HG03575 (cell line): ENCODE measurements at regions not wholly inside any gene's neighbourhood (a gene's known extent, or its start where the extent isn't known, plus 50 kb on each side); places are given as distances from the start of the nearest gene placed in this dataset.
"Not testable (repeated sequence)": the region's sequence is repeated elsewhere in the genome, so short reads cannot be mapped to it uniquely, and the experiment has no call there.

Source experiments
- ATAC-seq: cut with Tn5 transposase; IDR thresholded peaks from one replicate; pipeline ENCODE4 v1.9.1; 2021; ENCODE audit not compliant: unreplicated experiment, insufficient number of reproducible peaks, low FRiP score; ENCODE audit errors: extremely low read depth

DNA sequence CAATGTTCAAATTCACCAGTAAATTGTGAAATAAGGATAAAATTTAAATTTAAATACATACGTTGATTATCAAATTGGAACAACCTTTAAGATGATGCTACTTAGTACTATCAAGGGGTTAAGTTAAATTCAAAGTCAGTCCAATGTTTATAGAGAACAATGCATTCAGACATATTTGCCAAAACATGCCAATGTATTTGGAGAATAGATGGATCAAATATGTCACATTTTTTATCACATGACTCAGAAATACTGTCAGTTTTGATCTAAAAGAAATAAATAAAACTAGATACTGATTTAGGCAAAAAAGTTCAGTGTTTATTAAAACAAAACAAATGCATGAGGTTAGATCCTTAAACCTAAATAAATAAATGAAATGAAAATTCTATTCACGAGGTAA is 281.2 kb downstream of the SLITRK5 start:
- no peak for ATAC-seq

DNA sequence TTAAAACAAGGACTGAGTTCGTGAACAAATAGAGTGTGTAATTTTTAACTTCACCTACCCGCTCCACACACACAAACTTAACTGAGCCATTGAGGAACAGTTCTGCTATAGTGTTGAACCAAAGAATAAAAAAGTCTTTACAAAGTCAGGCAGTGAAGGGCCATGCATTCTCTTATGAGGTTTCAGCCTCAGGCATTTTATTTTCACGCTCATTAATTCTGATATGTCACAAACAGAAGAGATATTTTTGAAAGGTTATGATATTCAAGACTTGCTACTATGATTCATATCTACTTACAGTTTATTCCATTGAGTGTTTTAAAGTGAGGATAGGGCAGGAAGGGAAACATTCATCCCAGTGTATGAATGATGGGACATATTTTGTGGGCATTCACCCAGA is 282.2 kb downstream of the SLITRK5 start:
- no peak for ATAC-seq

DNA sequence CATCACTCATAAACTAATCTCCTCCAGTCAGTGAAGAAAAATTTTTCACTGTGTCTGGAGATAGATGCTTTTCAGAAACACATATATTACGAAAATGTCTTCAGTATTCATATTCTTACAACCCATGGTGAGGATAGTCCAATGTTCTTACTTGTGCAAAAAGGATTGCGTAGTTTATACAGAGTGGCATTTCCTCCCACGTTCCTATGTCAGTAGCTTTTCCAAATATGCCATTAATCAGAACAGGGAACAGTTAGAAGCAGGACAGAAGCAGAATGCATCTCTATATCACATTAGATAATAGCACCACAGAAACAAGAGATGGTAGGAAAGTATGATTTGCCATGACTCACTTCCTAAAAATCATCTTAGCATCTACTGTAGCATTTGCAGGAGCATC is 282.9 kb downstream of the SLITRK5 start:
- ATAC-seq: no peak

DNA sequence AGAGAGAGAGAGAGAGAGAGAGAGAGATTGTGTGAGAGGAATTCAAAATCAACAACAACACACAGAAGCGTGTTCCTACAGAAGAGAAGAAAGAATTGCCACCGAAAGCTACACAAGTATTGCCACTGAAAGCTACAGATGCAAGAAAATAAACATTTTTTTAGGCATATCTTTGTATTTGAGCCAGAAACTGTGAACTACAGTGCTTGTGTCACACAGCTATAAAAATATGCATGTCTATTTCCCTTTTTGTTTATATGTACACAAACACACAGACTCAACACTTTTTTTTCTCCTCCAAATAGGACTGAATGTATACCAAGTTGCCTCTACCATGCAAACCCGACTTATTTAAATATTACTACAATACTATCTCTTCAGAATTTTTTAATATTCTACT is 290.4 kb downstream of the SLITRK5 start:
- ATAC-seq: no peak

DNA sequence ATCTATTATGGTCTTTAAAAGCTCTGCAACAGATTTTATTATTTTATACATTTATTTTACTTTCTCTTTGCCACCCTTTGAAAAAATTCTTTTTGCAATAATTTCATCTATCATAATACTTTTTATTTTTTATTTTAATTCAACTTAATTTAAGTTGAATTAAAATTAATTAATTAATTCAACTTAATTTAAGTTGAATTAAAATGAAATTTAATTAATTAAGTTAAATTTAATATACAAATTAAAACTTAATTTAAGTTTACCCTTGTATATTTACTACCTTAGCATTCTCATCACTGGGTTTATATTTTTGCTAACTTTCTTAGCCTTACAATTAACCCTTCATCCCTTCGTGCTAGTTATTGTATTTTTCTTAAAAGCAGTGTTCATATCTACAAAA is 301.4 kb downstream of the SLITRK5 start:
- no peak for ATAC-seq

DNA sequence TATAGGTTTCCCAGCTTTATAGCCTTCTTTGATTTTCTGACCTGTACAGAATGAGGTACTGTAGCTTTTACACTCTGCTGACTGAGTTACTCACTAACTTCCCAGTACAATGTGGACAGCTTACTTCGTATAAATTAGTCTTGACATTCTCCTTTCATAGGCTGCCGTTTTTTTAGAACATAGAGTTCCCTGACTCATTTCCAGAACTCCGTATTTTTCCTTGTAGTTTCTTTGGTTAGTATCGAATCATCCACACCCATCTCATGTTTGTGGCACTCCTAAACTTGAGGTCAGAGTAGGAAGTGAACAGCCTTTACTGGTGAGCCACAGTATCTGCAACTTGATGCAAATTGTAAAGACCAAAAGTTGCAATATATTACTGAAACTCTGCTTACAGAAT is 303.9 kb downstream of the SLITRK5 start:
- ATAC-seq: no peak

DNA sequence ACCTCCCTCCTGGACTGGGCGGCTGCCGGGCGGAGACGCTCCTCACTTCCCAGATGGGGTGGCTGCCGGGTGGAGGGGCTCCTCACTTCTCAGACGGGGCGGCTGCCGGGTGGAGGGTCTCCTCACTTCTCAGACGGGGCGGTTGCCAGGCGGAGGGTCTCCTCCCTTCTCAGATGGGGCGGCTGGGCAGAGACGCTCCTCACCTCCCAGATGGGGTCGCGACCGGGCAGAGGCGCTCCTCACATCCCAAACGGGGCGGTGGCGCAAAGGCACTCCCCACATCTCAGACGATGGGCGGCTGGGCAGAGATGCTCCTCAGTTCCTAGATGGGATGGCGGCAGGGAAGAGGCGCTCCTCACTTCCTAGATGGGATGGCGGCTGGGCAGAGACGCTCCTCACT is 305.5 kb downstream of the SLITRK5 start:
- not testable (repeated sequence) for ATAC-seq

DNA sequence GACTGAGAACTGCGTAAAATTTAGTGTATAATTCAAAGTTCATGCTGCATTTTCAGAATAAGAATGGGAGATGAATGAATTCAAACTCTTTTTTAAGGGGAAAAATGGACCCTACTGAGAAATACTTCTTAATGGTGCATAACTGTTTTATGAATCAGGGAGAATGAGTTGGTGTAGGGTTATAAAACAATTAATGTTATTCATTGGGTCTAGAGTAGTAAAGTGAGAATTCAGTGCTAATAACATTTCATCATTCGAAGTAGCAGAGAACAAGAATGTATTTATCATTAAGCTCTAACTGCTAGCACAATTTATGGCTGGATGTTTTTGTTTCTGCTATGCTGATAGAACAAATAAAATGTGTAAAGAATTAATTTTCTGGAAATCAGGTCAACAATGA is 310.2 kb downstream of the SLITRK5 start:
- ATAC-seq: no peak

DNA sequence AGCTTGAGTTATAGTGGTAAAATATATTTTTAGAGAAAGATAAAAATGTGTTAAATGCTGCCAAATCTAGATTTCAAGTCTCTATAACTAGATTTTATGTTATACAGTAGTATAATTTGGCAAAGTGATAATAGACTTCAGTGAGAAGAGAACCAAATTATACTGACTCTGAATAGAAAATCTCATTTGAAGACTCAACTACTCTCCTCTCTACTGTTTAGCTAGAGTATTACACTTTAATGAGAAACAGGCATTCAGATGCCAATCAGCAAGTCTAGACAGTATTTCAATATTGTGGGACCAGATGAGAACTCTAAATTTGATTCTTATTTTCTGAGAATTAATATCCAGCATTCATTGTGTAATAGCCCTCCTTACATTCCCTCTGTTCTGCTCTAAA is 311.2 kb downstream of the SLITRK5 start:
- no peak for ATAC-seq

DNA sequence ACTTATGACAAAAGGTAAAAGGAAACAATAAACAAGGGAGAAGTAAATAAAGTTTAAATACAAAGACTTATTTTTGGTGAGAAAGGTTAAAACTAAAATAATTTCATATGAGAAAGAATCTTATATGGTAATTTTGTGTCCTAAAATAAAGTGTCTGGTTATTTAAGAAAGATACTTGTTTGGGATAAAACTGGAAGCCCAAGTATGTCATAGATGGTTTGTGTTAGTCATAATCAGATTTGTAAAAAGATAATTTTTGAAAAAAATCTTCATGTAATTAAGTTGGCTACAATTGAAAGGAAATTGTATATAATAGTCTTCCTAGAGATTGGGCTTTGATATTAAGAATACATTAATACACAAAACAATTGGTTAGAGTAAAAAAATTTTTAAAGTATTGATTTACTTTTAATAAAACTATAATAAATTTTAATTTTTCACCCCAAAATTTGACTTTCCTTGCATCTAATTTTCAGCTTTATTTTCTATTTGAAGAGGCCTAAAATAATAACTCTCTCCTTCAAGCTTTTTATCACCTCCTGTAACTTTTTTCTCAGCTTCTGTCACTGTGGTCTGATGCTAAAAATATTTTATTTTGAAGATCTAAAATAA is 315.6 kb downstream of the SLITRK5 start:
- no peak for ATAC-seq

DNA sequence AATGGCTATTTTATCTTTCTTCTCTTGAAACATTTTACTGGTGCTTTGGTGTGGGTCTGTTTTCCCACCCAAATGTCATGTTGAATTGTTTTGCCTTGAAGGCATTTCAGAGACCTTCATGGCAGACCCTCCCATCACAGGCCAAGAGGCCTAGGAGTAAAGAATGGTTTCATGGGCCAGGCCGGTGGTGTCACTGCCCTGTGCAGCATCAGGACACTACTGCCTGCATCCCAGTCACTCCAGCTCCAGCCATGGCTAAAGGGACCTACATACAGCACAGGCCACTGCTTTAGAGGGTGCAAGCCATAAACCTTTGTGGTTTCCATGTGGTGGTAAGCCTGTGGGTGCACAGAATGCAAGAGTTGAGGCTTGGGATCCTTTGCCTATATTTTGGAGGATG is 326.9 kb downstream of the SLITRK5 start:
- ATAC-seq: no peak

DNA sequence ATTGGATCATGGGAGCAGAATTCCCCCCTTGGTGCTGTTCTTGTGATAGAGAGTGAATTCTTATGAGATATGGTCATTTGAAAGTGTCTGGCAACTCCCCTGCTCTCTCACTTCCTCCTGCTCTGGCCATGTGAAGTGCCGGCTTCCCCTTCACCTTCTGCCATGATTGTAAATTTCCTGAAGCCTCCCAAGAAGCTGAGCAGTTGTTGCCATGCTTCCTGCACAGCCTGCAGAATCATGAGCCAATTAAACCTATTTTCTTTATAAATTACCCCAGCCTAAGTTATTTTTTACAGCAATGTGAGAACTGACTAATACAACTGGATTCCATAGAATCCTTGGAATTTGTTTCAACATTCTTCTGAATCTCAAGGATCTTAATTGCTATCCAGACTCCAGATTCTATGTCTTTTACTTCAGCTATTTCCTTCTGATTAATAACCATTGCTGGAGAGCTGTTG is 328.1 kb downstream of the SLITRK5 start:
- no peak for ATAC-seq

DNA sequence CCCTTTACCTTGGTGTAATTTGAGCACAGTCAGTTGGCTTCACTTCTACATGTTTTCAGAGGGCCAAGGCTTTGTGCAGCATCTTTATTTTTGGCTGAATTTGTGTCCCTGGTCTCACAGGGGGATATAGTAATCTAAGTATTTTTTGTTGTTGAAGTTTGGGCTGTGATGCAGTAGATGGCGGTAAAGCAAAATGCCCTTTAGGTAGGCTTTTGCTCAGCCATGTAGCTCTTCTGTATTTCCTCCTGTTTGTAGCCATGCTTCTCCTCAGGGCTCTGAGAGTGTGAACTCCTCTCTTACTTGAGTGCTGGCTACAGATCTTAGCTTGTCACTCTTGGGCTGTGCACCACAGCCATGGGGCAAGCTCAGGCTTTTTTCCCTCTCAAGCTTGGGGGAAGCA is 328.6 kb downstream of the SLITRK5 start:
- no peak for ATAC-seq

DNA sequence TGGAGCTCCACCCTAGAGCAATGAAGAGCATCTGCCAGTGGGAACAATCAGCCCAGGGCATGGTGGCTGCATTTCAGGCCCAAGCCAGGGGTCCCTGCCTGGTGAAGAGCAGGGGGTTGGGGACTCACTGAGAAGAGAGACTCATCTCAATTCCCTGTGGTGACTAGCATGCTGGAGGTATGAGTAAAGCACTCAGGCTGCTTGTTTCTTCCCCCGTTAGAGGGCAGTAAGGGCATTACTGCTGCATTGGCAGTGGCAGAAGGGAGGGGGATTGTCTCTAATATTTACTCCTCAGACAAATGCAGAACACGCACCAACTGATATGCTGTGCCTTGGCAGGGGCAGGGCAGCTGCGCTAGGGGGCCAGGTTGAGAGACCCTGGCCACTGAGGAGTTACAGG is 329.1 kb downstream of the SLITRK5 start:
- no peak for ATAC-seq

DNA sequence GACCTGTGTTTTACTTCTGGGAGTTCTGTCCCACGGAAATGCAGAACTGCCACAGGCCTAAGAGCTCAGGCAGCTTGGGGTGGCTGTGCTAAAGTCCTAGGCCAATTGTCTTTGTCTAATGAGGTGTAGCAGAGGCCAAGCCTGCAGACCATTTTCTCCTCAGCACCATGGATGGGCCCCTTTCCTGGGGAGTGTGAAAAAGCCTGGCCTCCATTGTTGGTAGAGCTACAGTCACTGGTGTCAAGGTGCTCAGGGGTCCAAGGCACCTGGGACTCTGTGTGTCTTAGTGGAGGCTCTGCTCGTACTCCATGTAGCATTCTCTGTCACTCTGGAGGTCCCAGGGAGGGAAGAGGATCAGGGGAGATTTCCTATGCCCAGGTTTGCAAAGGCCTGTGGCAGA is 329.6 kb downstream of the SLITRK5 start:
- ATAC-seq: no peak

DNA sequence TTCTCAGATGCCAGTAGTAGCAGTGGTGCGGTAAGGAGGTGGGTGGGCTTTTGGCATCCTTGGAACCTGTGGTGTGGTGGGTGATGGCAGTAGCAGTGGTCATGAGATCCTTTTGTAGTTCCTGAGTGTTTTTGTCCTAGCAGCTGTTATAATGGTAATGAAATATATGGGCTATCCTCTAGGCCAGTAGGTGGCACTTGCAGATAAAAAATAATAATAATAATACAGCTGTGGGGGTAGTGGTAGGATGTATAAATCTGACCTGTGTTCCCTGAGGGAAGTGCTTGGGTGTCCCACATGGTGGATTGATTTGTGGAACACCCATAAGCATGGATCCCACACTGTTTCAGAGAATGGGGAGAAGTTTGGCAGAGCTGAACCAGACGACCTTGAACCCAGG is 334.0 kb downstream of the SLITRK5 start:
- ATAC-seq: no peak

DNA sequence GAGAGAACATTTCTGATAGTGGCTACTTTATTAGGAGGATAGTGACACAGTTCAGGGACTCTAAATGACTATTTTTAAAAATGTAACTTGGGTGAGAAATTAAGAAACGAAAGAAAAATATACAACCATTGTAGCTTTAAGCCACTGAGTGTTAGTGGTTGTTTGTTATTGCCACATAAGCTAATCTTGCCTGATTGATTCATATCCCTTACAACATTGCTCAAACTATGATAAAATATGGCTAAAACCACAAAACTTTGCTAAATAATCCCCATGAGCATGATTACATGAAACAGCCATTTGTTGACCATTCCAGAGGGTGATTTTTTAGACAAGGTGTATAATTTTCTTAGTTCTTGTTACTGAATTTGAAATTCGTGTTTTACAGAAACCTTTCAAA is 343.4 kb downstream of the SLITRK5 start:
- no peak for ATAC-seq

DNA sequence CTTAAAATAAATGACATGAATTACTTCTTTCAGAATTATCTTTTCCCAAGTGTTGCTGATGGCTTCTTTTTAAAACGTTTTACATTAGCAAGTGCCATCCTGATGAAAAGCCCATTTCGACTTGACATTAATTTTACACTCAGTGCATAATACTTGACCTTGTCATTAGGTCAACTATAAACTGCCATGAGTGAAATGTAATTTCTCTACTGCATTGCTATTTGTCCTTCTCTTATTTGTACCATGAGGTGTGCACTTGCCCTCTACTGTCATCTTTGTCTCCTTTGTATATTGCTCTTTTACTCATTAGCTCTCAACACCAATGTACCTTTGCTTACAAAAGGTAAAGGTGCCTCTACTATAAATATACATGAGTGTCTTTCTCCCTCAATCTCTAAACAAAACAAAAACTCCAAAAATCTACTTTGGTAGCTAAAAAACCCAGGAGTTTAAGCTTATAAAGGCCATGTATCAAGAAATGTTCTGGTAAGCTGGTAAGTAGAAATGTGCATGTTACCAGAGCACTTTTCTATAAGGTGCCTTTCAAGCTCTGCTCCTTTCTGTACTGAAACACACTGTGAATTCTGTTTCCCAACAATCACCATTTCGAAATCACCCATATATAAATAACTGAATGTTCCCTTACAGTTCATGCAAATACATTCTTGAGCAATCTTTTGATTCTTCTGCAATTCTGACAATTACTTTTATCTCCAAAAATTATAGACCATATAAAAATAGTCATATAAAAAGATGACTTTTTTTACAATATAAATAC is 351.4 kb downstream of the SLITRK5 start:
- no peak for ATAC-seq

DNA sequence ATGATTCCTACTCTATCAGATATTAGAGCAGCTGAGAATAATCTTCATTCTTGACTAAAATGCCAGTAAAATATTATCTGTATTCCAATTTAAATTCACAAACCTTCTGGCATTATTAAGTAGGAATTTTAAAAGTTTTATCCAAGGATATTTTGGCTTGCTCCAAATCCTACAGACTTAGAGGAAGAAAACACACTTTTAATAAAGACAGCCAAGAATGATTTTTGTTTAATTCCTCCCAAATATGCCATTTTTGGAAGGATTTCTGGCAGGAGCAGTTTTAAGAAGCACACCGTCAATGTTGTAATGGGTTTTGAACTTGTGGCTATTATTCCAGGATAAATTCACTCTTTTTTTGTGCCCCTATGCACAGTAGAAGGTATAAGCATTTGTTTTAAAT is 355.1 kb downstream of the SLITRK5 start:
- no peak for ATAC-seq

DNA sequence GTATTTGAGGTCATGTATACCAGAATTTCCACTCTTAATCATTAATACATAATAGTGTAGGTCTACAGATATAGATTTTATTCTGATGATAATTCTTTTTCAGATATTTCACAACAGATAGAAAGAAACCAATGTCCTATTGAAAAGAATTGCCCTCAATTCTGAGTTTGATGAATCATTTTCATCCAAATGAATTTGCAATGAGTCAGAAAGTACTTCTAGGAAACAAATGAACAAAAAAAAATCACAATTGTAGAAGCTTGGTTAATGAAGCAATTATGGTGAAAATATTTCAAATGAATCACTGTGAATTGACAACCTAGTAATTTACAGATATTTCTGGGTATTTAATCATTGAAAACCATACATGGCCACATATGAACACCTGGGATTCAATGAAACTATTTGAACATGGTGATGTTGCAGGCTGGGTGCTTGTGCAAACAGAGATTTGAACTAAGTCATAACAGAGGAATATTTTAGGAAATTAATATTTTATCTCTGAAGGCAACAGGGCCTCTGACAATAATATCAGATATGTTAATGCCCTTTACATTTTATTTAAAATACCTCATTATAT is 360.9 kb downstream of the SLITRK5 start:
- ATAC-seq: no peak
